H1 (cell line): ENCODE measurements at regions not wholly inside any gene's neighbourhood (a gene's known extent, or its start where the extent isn't known, plus 50 kb on each side); places are given as distances from the start of the nearest gene placed in this dataset.

Experiments used
- CTCF ChIA-PET: fragments of 300-600 bp; sonication (Branson Sonifier 250); formaldehyde crosslinking; loops from one replicate; lab custom pipeline; 2021; ENCODE audit not compliant: partially characterized antibody; lab: Charles Lee
- POLR2A ChIA-PET: fragments of 300-600 bp; sonication (Branson Sonifier 250); formaldehyde crosslinking; loops from one replicate; lab custom pipeline; 2021; ENCODE audit warnings: inconsistent platforms; ENCODE audit not compliant: partially characterized antibody; lab: Charles Lee
- DNase-seq, 2 experiments: peaks; one replicate each; pipeline versions ENCODE4 v3.0.0 to v3.0.0-alpha.2; 2010 to 2022; ENCODE audit warnings: low spot score in 2 of 2, low read depth in 1 of 2, mixed read lengths in 1 of 2
- FAIRE-seq: peaks from 2 replicates; lab custom pipeline; 2011; peaks lifted over from hg19 to GRCh38; lab: Jason Lieb, UNC
- H2AFZ ChIP-seq: 2 replicates; pipeline ENCODE4 v1.8.1; 2012; ENCODE audit warnings: low read length, inconsistent platforms
- H2AK5ac ChIP-seq: 2 replicates; pipeline ENCODE4 v1.6.1; 2013; ENCODE audit warnings: low read depth, low read length
- H2BK120ac ChIP-seq: replicated peaks from 2 replicates; pipeline ENCODE3; 2013; ENCODE audit warnings: low read depth, low read length, inconsistent platforms
- H2BK12ac ChIP-seq: 2 replicates; pipeline ENCODE4 v1.6.1; 2013; ENCODE audit warnings: low read depth, low read length
- H2BK15ac ChIP-seq: 2 replicates; pipeline ENCODE4 v1.6.1; 2013; ENCODE audit warnings: low read length
- H2BK20ac ChIP-seq: 2 replicates; pipeline ENCODE4 v1.6.1; 2013; ENCODE audit warnings: low read length
- H2BK5ac ChIP-seq: 2 replicates; pipeline ENCODE4 v1.6.1; 2013; ENCODE audit warnings: low read depth, low read length
- H3K14ac ChIP-seq: 2 replicates; pipeline ENCODE4 v1.6.1; 2013; ENCODE audit warnings: inconsistent platforms; ENCODE audit not compliant: insufficient read length
- H3K18ac ChIP-seq: 2 replicates; pipeline ENCODE4 v1.6.1; 2013; ENCODE audit warnings: low read length; ENCODE audit errors: extremely low read depth
- H3K23ac ChIP-seq: 2 replicates; pipeline ENCODE4 v1.6.1; 2013; ENCODE audit warnings: inconsistent platforms; ENCODE audit not compliant: insufficient read length
- H3K23me2 ChIP-seq: 2 replicates; pipeline ENCODE4 v1.6.1; 2013; ENCODE audit warnings: low read depth, low read length
- H3K27ac ChIP-seq: 2 replicates; pipeline ENCODE4 v1.6.1; 2011; ENCODE audit warnings: low read depth, low read length, inconsistent platforms
- H3K27me3 ChIP-seq, 4 experiments: replicated peaks in 1 of 4; 1 replicate in 1 of 4; 2 replicates in 3 of 4; pipeline versions ENCODE4 v1.6.1 to v1.8.1; 2011 to 2013; ENCODE audit warnings: low read length in 3 of 4, mild to moderate bottlenecking in 3 of 4, inconsistent platforms in 2 of 4, mixed read lengths in 2 of 4, moderate library complexity in 1 of 4; ENCODE audit not compliant: control insufficient read depth in 3 of 4, insufficient read depth in 3 of 4; ENCODE audit errors: extremely low read depth in 1 of 4
- H3K36me3 ChIP-seq, 4 experiments: 2 replicates each; pipeline versions ENCODE4 v1.6.1 to v1.8.1; 2011 to 2013; ENCODE audit warnings: mild to moderate bottlenecking in 4 of 4, low read length in 3 of 4, moderate library complexity in 2 of 4, control low read depth in 1 of 4, inconsistent platforms in 1 of 4; ENCODE audit not compliant: insufficient read depth in 4 of 4, control insufficient read depth in 2 of 4
- H3K4ac ChIP-seq: replicated peaks from 2 replicates; pipeline ENCODE3; 2013; ENCODE audit warnings: low read length, low read depth, mixed read lengths, inconsistent platforms; ENCODE audit not compliant: insufficient read length
- H3K4me1 ChIP-seq, 4 experiments: replicated peaks in 1 of 4; 1 replicate in 1 of 4; 2 replicates in 3 of 4; pipeline versions ENCODE4 v1.6.1 to v1.8.1; 2011 to 2013; ENCODE audit warnings: low read length in 3 of 4, inconsistent platforms in 2 of 4, mixed read lengths in 1 of 4; ENCODE audit not compliant: insufficient read depth in 4 of 4, control insufficient read depth in 3 of 4
- H3K4me2 ChIP-seq, 2 experiments: 2 replicates each; pipeline versions ENCODE4 v1.6.1 to v1.8.1; 2011 to 2013; ENCODE audit warnings: low read depth in 2 of 2, low read length in 2 of 2, control low read depth in 1 of 2, inconsistent platforms in 1 of 2, mild to moderate bottlenecking in 1 of 2; ENCODE audit not compliant: insufficient read depth in 1 of 2
- H3K4me3 ChIP-seq, 4 experiments: fragments of 200-600, 300-600 bp in 1 of 4; sonication (generic), shearing (Covaris generic), sonication (Bioruptor Twin) in 1 of 4; 2 replicates each; pipeline versions ENCODE4 v1.5.1 to v1.8.1; 2011 to 2016; ENCODE audit warnings: low read length in 4 of 4, low read depth in 3 of 4, control low read depth in 2 of 4, inconsistent platforms in 2 of 4, mild to moderate bottlenecking in 2 of 4, mixed read lengths in 1 of 4, moderate library complexity in 1 of 4; ENCODE audit not compliant: insufficient read depth in 2 of 4; ENCODE audit errors: extremely low read depth in 1 of 4
- H3K56ac ChIP-seq: replicated peaks from 2 replicates; pipeline ENCODE3; 2013; ENCODE audit warnings: low read depth, mild to moderate bottlenecking, mixed read lengths, low read length, inconsistent platforms; ENCODE audit not compliant: insufficient read length
- H3K79me1 ChIP-seq: 2 replicates; pipeline ENCODE4 v1.6.1; 2013; ENCODE audit warnings: low read depth, low read length, control low read depth
- H3K79me2 ChIP-seq, 2 experiments: 2 replicates each; pipeline versions ENCODE4 v1.6.1 to v1.8.1; 2012 to 2013; ENCODE audit warnings: low read length in 2 of 2, mild to moderate bottlenecking in 2 of 2, inconsistent platforms in 1 of 2; ENCODE audit not compliant: insufficient read depth in 2 of 2, control insufficient read depth in 1 of 2
- H3K9ac ChIP-seq, 4 experiments: replicated peaks in 1 of 4; 1 replicate in 1 of 4; 2 replicates in 3 of 4; pipeline versions ENCODE4 v1.6.1 to v1.8.1; 2011 to 2013; ENCODE audit warnings: low read depth in 3 of 4, low read length in 3 of 4, control low read depth in 2 of 4, mild to moderate bottlenecking in 2 of 4, moderate library complexity in 2 of 4, inconsistent platforms in 1 of 4; ENCODE audit errors: extremely low read depth in 1 of 4
- H3K9me3 ChIP-seq, 2 experiments: 2 replicates each; pipeline versions ENCODE4 v1.6.1 to v1.8.1; 2012 to 2013; ENCODE audit warnings: mild to moderate bottlenecking in 2 of 2, moderate library complexity in 2 of 2, control low read depth in 1 of 2, inconsistent platforms in 1 of 2, low read depth in 1 of 2, low read length in 1 of 2, mixed read lengths in 1 of 2; ENCODE audit not compliant: insufficient read depth in 2 of 2
- H4K20me1 ChIP-seq, 2 experiments: replicated peaks in 1 of 2; 2 replicates each; pipeline versions ENCODE3 to v1.8.1; 2011 to 2013; ENCODE audit warnings: inconsistent platforms in 2 of 2, low read length in 2 of 2, mild to moderate bottlenecking in 1 of 2; ENCODE audit not compliant: insufficient read depth in 2 of 2, control insufficient read depth in 1 of 2
- H4K5ac ChIP-seq: 2 replicates; pipeline ENCODE4 v1.6.1; 2013; ENCODE audit warnings: low read length, low read depth, mixed read lengths, inconsistent platforms; ENCODE audit not compliant: insufficient read length
- H4K8ac ChIP-seq: 2 replicates; pipeline ENCODE4 v1.8.0; 2013; ENCODE audit warnings: mild to moderate bottlenecking, moderate library complexity, low read length, inconsistent platforms; ENCODE audit not compliant: insufficient read depth; ENCODE audit errors: extremely low read depth
- H4K91ac ChIP-seq: replicated peaks from 2 replicates; pipeline ENCODE3; 2013; ENCODE audit warnings: low read length, mixed read lengths, inconsistent platforms; ENCODE audit not compliant: insufficient read length
- CTBP2 ChIP-seq: IDR thresholded peaks from 2 replicates; pipeline ENCODE4 v1.7.0; 2011; ENCODE audit warnings: borderline replicate concordance, mild to moderate bottlenecking, moderate library complexity, mixed read lengths, low read length; ENCODE audit not compliant: insufficient read depth, insufficient read length
- E2F6 ChIP-seq: IDR thresholded peaks from 2 replicates; pipeline ENCODE4 v1.6.1; 2012; ENCODE audit warnings: inconsistent platforms
- EZH2 ChIP-seq: fragments of 200-600 bp; sonication (generic); IDR thresholded peaks from 2 replicates; pipeline ENCODE4 v1.7.1; 2012; ENCODE audit warnings: low read depth, mild to moderate bottlenecking, moderate library complexity, low read length, inconsistent platforms; ENCODE audit not compliant: severe bottlenecking
- KDM1A ChIP-seq: fragments of 200-600, 300-600 bp; sonication (generic); IDR thresholded peaks from 2 replicates; pipeline ENCODE4 v1.7.1; 2016; ENCODE audit warnings: mild to moderate bottlenecking, low read length, borderline replicate concordance
- MAFK ChIP-seq: IDR thresholded peaks from 2 replicates; pipeline ENCODE4 v1.6.1; 2012; ENCODE audit warnings: low read depth, mild to moderate bottlenecking, improper control_type of control experiment, low read length
- POLR2A ChIP-seq, 2 experiments: IDR thresholded peaks; 1 replicate in 1 of 2; 2 replicates in 1 of 2; pipeline ENCODE4 v1.6.1; 2011; ENCODE audit warnings: low read depth in 2 of 2, low read length in 2 of 2, mild to moderate bottlenecking in 2 of 2; ENCODE audit errors: control extremely low read depth in 1 of 2
- POLR2AphosphoS5 ChIP-seq: IDR thresholded peaks from 2 replicates; pipeline ENCODE4 v1.6.1; 2011; ENCODE audit warnings: low read depth, low read length
- RBBP5 ChIP-seq: IDR thresholded peaks from 2 replicates; pipeline ENCODE4 v1.7.1; 2012; ENCODE audit warnings: low read depth, mild to moderate bottlenecking, inconsistent platforms, low read length, moderate library complexity, borderline replicate concordance
- RFX5 ChIP-seq: IDR thresholded peaks from 2 replicates; pipeline ENCODE4 v1.6.1; 2011; ENCODE audit warnings: low read depth, low read length, improper control_type of control experiment, borderline replicate concordance
- SP2 ChIP-seq: IDR thresholded peaks from 2 replicates; pipeline ENCODE4 v1.6.1; 2012; ENCODE audit warnings: mild to moderate bottlenecking, low read length, inconsistent platforms
- SP4 ChIP-seq: IDR thresholded peaks from 2 replicates; pipeline ENCODE4 v1.6.1; 2012; ENCODE audit warnings: low read length, inconsistent platforms
- SRF ChIP-seq: IDR thresholded peaks from 2 replicates; pipeline ENCODE4 v1.6.1; 2011; ENCODE audit warnings: mild to moderate bottlenecking, low read depth, low read length, moderate library complexity
- ZNF274 ChIP-seq: IDR thresholded peaks from 2 replicates; pipeline ENCODE4 v1.7.0; 2012; ENCODE audit warnings: low read length, borderline replicate concordance; ENCODE audit errors: extremely low read depth
- WGBS, 2 experiments: shearing (Covaris generic) in 1 of 2; methylation state at CpG; one replicate each; pipeline versions ENCODE4 v1.1.6 to v1.1.7; 2013 to 2015; ENCODE audit warnings: low lambda C conversion rate in 2 of 2, mixed read lengths in 2 of 2, inconsistent platforms in 1 of 2, low coverage in 1 of 2, missing lambda C conversion rate in 1 of 2; ENCODE audit not compliant: insufficient replicate concordance in 2 of 2, insufficient coverage in 1 of 2, insufficient read length in 1 of 2; ENCODE audit errors: extremely low coverage in 1 of 2, missing lambda C conversion rate in 1 of 2; 5-methylcytosine and 5-hydroxymethylcytosine counted together
- TF ChIP-seq, protein P1 (sequence below): IDR thresholded peaks from 2 replicates; pipeline ENCODE4 v1.6.1; 2011; ENCODE audit warnings: low read depth, mild to moderate bottlenecking, low read length; ENCODE audit not compliant: insufficient read depth

DNA sequence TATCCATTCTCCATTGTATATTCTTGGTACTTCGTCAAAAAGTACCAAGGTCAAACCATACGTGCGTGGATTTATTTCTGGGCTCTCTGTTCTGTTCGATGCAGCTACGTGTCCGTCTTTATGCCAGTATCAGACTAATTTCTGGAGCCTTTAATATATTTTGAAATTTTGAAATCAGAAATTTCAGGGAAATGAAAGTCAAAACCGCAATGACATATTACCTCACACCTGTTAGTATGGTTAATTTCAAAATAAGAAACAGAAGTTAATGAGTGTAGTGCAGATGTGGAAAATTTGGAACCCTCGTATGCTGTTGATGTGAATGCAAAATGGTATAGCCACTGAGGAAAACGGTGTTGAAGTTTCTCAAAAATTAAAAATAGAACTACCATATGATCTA, 156.1 kb upstream of the TRIB2 start:
- Histone ChIP-seq H2BK15ac (no peak overlapping the region), H3K18ac (no peak overlapping the region), H2AK5ac (no peak overlapping the region), H2AFZ (no peak overlapping the region), H4K91ac (no peak overlapping the region), H2BK120ac (no peak overlapping the region), H3K14ac (no peak overlapping the region), H2BK5ac (no peak overlapping the region), H3K9me3 (no peaks in the 10 kb centered on the region), H3K4me1 (no peaks in the 10 kb centered on the region), H3K23me2 (no peaks in the 10 kb centered on the region), H3K27ac (no peak overlapping the region), H2BK12ac (no peak overlapping the region), H3K79me1 (no peaks in the 10 kb centered on the region), H3K9ac (no peak overlapping the region), H4K8ac (no peak overlapping the region), H3K36me3 (no peaks in the 10 kb centered on the region), H3K27me3 (no peaks in the 10 kb centered on the region), H4K5ac (no peak overlapping the region), H3K23ac (no peak overlapping the region), H3K56ac (no peak overlapping the region), H3K4ac (no peak overlapping the region), H3K79me2 (no peaks in the 10 kb centered on the region), H3K4me2 (no peak overlapping the region), H2BK20ac (no peak overlapping the region), H4K20me1 (no peaks in the 10 kb centered on the region), H3K4me3 (no peak overlapping the region)
- TF ChIP-seq SP2 = no peak
- TF ChIP-seq KDM1A = no peak
- no peak for TF ChIP-seq E2F6
- no peak for TF ChIP-seq ZNF274
- no peak for TF ChIP-seq SP4
- no peak for TF ChIP-seq SRF
- no peak for TF ChIP-seq EZH2
- TF ChIP-seq CTBP2 = no peak
- no peak for TF ChIP-seq MAFK
- TF ChIP-seq, protein P1, sequence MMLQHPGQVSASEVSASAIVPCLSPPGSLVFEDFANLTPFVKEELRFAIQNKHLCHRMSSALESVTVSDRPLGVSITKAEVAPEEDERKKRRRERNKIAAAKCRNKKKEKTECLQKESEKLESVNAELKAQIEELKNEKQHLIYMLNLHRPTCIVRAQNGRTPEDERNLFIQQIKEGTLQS = no peak
- TF ChIP-seq POLR2A (IDR thresholded peaks at IDR 0.05; ENCODE audit: control extremely low read depth in 1 of 2, low read depth in 2 of 2, low read length in 2 of 2) = no peak
- TF ChIP-seq RFX5 = no peak
- no peak for TF ChIP-seq RBBP5
- no peak for TF ChIP-seq POLR2AphosphoS5
- ChIA-PET CTCF (no interaction called here), POLR2A (no interaction called here)
- 91% methylated on average over 9 of the region's 9 CpGs; no CpG with 5 or more reads in 1 of the 2 experiments for WGBS, 2 experiments
- FAIRE-seq (no peak), DNase-seq (no peak)
